ENCODE measurements at regions not wholly inside any gene's neighbourhood (a gene's known extent, or its start where the extent isn't known, plus 50 kb on each side); places are given as distances from the start of the nearest gene placed in this dataset.
A peak's percentile ranks its signal among the peaks of the same experiment; 100 is the strongest.

- no peak overlapping the region for H4K8ac ChIP-seq (replicated peaks; ENCODE audit: insufficient read length, low read depth, low read length)
- TF ChIP-seq CTCF (conservative IDR thresholded peaks at IDR 0.05), result no peak
- H3K27me3 ChIP-seq (ENCODE audit: insufficient read depth, low read length), result no peaks in the 10 kb centered on the region
- H2BK20ac ChIP-seq (ENCODE audit: low read depth, low read length, poor library complexity, severe bottlenecking), result no peak overlapping the region
- no peak overlapping the region for H2BK120ac ChIP-seq (ENCODE audit: low read depth, low read length, poor library complexity, severe bottlenecking)
- H3K23me2 ChIP-seq (ENCODE audit: insufficient read length, low read depth, low read length, poor library complexity, severe bottlenecking), result no peaks in the 10 kb centered on the region
- Mint-ChIP-seq H3K4me3 (no peak overlapping the region), H3K9me3 (no peaks in the 10 kb centered on the region; a peak in 1 of 5 replicates), H3K36me3 (ENCODE audit: insufficient read depth in 1 of 3, low read depth in 3 of 3) (no peaks in the 10 kb centered on the region), H3K4me1 (peaks cover 15 to 18% of the 10 kb centered on the region in 2 experiments), H3K27me3 (ENCODE audit: low read depth) (no peaks in the 10 kb centered on the region), H3K27ac (peak overlapping the region in 1 of 3 experiments; percentile 82; a peak in 1 of 7 replicates)
- no peaks in the 10 kb centered on the region for H4K20me1 ChIP-seq (ENCODE audit: control insufficient read depth, insufficient read depth, insufficient read length)
- H2AFZ ChIP-seq (ENCODE audit: low read length), result no peak overlapping the region
- no peak overlapping the region for H4K5ac ChIP-seq (ENCODE audit: insufficient read length, low read depth, low read length)
- H2BK15ac ChIP-seq (ENCODE audit: low read depth, low read length), result no peak overlapping the region
- H3T11ph ChIP-seq (ENCODE audit: low read length), result no peak overlapping the region
- no peaks in the 10 kb centered on the region for H3K4me1 ChIP-seq (ENCODE audit: insufficient read depth, low read length)
- no peak overlapping the region for H2AK5ac ChIP-seq (ENCODE audit: insufficient read length, low read length)
- H3K4me2 ChIP-seq (ENCODE audit: insufficient read depth, insufficient read length, low read length), result no peak overlapping the region
- H3K23ac ChIP-seq (ENCODE audit: insufficient read length, low read depth, low read length), result no peak overlapping the region
- DNase-seq, result no peak
- no peak overlapping the region for H2BK5ac ChIP-seq (ENCODE audit: insufficient read length, low read length)
- H3K56ac ChIP-seq (ENCODE audit: insufficient read length, low read depth, low read length), result no peak overlapping the region
- peak overlapping the region; percentile 43 for H2BK12ac ChIP-seq (ENCODE audit: insufficient read length, low read depth, low read length)
- no CpG with 5 or more reads among the region's 1 CpG for WGBS (ENCODE audit: extremely low coverage, insufficient read length, low lambda C conversion rate)
- H3K79me2 ChIP-seq (ENCODE audit: insufficient read depth, low read length), result no peaks in the 10 kb centered on the region
- no peak overlapping the region for H3K14ac ChIP-seq (ENCODE audit: insufficient read depth, low read length)
- H4K91ac ChIP-seq (ENCODE audit: insufficient read length, low read depth, low read length), result no peak overlapping the region
- no peak overlapping the region for H3K27ac ChIP-seq (ENCODE audit: insufficient read length, low read depth, low read length)
- no peak overlapping the region for H3K4ac ChIP-seq (ENCODE audit: low read depth, low read length)
- H3K79me1 ChIP-seq (ENCODE audit: insufficient read depth, low read depth, low read length, poor library complexity, severe bottlenecking), result no peaks in the 10 kb centered on the region
- no peaks in the 10 kb centered on the region for H3K9me3 ChIP-seq (ENCODE audit: control insufficient read depth, low read depth, low read length)
- no peak overlapping the region for H3K9ac ChIP-seq (ENCODE audit: extremely low read depth, insufficient read length, low read length)
- H3K18ac ChIP-seq (ENCODE audit: insufficient read length, low read depth, low read length), result peak overlapping the region; percentile 56
These were observed 731.3 kb downstream of the UQCRFS1 start for GRCh38 chr19:28481674-28482073.
